Caco-2 (cell line): ENCODE measurements at regions not wholly inside any gene's neighbourhood (a gene's known extent, or its start where the extent isn't known, plus 50 kb on each side); places are given as distances from the start of the nearest gene placed in this dataset.

Experiments
- BruUV-seq: library from RNA; stranded (reverse); fragments of 400-500 nt; replicated peaks from 2 replicates; lab custom pipeline; 2021; lab: Mats Ljungman, UMichigan
- CTCF ChIA-PET: fragments of 300-600 bp; sonication (Branson Sonifier 250); formaldehyde crosslinking; loops from one replicate; lab custom pipeline; 2022; ENCODE audit warnings: antibody characterized with exemption; lab: Charles Lee
- POLR2A ChIA-PET: fragments of 300-600 bp; sonication (Branson Sonifier 250); formaldehyde crosslinking; loops from one replicate; lab custom pipeline; 2022; ENCODE audit warnings: antibody characterized with exemption; lab: Charles Lee
- DNase-seq, 2 experiments: peaks; one replicate each; pipeline versions ENCODE4 v3.0.0 to v3.0.0-alpha.2; 2020 to 2022
- H3K27me3 ChIP-seq: replicated peaks from 2 replicates; pipeline ENCODE4 v1.6.0; 2011; ENCODE audit warnings: low read length; ENCODE audit not compliant: control insufficient read depth, insufficient read depth
- H3K36me3 ChIP-seq: 2 replicates; pipeline ENCODE4 v1.5.1; 2011; ENCODE audit warnings: low read length; ENCODE audit not compliant: control insufficient read depth, insufficient read depth
- H3K4me1 ChIP-seq: fragments of 250-450 bp; sonication (Bioruptor Pico); 2 replicates; pipeline ENCODE4 v1.5.1; 2020; ENCODE audit warnings: mild to moderate bottlenecking
- H3K4me3 ChIP-seq: 2 replicates; pipeline ENCODE4 v1.5.1; 2011; ENCODE audit warnings: low read depth, mild to moderate bottlenecking, control low read depth, low read length
- H3K9me3 ChIP-seq: fragments of 250-450 bp; sonication (Bioruptor Pico); 2 replicates; pipeline ENCODE4 v1.5.1; 2020; ENCODE audit warnings: mild to moderate bottlenecking, moderate library complexity
- H3K27ac Mint-ChIP-seq: one replicate; pipeline ENCODE4 v1.8.0; 2022; ENCODE audit warnings: mixed read lengths; ENCODE audit not compliant: unreplicated experiment
- H3K27me3 Mint-ChIP-seq: one replicate; pipeline ENCODE4 v1.8.0; 2022; ENCODE audit warnings: mixed read lengths; ENCODE audit not compliant: insufficient read depth, unreplicated experiment
- H3K36me3 Mint-ChIP-seq: one replicate; pipeline ENCODE4 v1.8.0; 2022; ENCODE audit warnings: mild to moderate bottlenecking, mixed read lengths; ENCODE audit not compliant: insufficient read depth, unreplicated experiment
- H3K4me1 Mint-ChIP-seq: one replicate; pipeline ENCODE4 v1.8.0; 2022; ENCODE audit warnings: low read depth, mixed read lengths; ENCODE audit not compliant: unreplicated experiment
- H3K4me3 Mint-ChIP-seq: one replicate; pipeline ENCODE4 v1.8.0; 2022; ENCODE audit warnings: mild to moderate bottlenecking, moderate library complexity, mixed read lengths; ENCODE audit not compliant: unreplicated experiment
- H3K9me3 Mint-ChIP-seq: one replicate; pipeline ENCODE4 v1.8.0; 2022; ENCODE audit warnings: mixed read lengths; ENCODE audit not compliant: unreplicated experiment
- intact Hi-C: fragments of 100-400 bp; cut with micrococcal nuclease; formaldehyde crosslinking; loops from one replicate; pipeline ENCODE4 v1.10.0; 2022; ENCODE audit not compliant: unreplicated experiment
- TF ChIP-seq, protein P1 (sequence below), 2 experiments: fragments of 200-600 bp in 1 of 2; IDR thresholded peaks; 1 replicate in 1 of 2; 2 replicates in 1 of 2; pipeline versions ENCODE4 v1.5.1 to v1.8.0; 2011 to 2022; ENCODE audit warnings: antibody characterized with exemption in 1 of 2, control low read depth in 1 of 2, inconsistent platforms in 1 of 2, low read depth in 1 of 2, low read length in 1 of 2, mild to moderate bottlenecking in 1 of 2, moderate library complexity in 1 of 2; ENCODE audit not compliant: insufficient read depth in 1 of 2, severe bottlenecking in 1 of 2, unreplicated experiment in 1 of 2

DNA sequence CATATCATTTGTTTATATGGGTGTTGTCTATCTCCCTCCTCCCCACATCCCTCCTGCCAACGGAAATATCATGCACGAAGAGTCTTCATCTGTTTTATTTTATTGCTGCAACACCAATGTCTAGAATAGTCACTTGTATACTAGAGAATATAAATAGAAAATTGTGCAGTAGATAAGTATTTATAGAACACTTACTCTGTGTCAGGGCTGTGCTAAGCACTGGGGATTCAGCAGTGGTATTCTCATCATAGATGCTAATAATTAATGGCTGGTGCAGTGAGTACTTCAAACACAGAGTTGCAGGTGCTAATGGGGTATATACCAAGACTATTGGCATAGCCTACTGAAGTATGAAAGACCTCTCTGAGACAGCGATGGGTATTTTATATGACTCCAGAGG, 353.5 kb upstream of the CDH6 start:
- Histone ChIP-seq H3K36me3 (no peaks in the 10 kb centered on the region), H3K4me3 (no peak overlapping the region), H3K4me1 (no peaks in the 10 kb centered on the region), H3K9me3 (no peaks in the 10 kb centered on the region), H3K27me3 (no peaks in the 10 kb centered on the region)
- H3K27me3 Mint-ChIP-seq, result no peaks in the 10 kb centered on the region
- no TSS peak for BruUV-seq
- H3K9me3 Mint-ChIP-seq, result peaks cover 15% of the 10 kb centered on the region
- ChIA-PET CTCF (no interaction called here), POLR2A (interaction anchor here (0.8 kb wide), 1 partner anchor 13 kb away, joined by 3 read pairs; no protein-coding TSS in a partner anchor)
- no peak overlapping the region for H3K4me3 Mint-ChIP-seq
- no peak overlapping the region for H3K27ac Mint-ChIP-seq
- H3K4me1 Mint-ChIP-seq, result no peaks in the 10 kb centered on the region
- TF ChIP-seq, protein P1, sequence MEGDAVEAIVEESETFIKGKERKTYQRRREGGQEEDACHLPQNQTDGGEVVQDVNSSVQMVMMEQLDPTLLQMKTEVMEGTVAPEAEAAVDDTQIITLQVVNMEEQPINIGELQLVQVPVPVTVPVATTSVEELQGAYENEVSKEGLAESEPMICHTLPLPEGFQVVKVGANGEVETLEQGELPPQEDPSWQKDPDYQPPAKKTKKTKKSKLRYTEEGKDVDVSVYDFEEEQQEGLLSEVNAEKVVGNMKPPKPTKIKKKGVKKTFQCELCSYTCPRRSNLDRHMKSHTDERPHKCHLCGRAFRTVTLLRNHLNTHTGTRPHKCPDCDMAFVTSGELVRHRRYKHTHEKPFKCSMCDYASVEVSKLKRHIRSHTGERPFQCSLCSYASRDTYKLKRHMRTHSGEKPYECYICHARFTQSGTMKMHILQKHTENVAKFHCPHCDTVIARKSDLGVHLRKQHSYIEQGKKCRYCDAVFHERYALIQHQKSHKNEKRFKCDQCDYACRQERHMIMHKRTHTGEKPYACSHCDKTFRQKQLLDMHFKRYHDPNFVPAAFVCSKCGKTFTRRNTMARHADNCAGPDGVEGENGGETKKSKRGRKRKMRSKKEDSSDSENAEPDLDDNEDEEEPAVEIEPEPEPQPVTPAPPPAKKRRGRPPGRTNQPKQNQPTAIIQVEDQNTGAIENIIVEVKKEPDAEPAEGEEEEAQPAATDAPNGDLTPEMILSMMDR (IDR thresholded peaks at IDR 0.05; ENCODE audit: insufficient read depth in 1 of 2, low read depth in 1 of 2, low read length in 1 of 2, severe bottlenecking in 1 of 2, unreplicated experiment in 1 of 2), result no peak
- DNase-seq, result no peak
- no peaks in the 10 kb centered on the region for H3K36me3 Mint-ChIP-seq
- intact Hi-C loops, result no loop called here

DNA sequence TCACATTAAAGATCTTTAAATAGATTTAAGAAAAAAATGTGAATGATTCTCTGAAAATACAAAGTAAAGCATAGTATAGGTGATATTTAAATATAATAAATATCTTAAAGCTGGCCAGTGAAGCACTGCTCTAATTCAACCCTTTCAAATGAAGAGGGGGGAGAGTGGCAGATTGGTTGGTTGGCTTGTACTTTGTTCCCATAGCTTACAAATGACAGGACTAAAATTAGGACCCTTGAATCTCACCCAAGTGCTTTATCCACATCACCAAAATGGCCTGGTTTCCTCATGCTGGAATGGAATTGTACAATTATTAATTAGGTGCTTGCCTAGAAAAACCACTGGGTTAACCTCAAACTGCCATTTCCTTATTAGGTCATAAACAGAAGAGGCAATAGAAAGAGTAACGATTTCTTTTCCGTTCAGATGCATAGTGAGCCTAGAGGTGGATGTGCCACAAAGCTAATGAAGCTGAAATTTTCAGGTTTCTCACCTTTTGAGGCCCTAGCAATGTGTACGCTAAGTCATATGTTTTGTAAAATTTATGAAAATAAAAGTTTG, 354.5 kb upstream of the CDH6 start:
- Mint-ChIP-seq H3K4me3 (no peak overlapping the region), H3K27ac (no peak overlapping the region), H3K27me3 (no peaks in the 10 kb centered on the region), H3K4me1 (no peaks in the 10 kb centered on the region), H3K9me3 (peaks cover 15% of the 10 kb centered on the region), H3K36me3 (no peaks in the 10 kb centered on the region)
- TF ChIP-seq, protein P1 (IDR thresholded peaks at IDR 0.05; ENCODE audit: insufficient read depth in 1 of 2, low read depth in 1 of 2, low read length in 1 of 2, severe bottlenecking in 1 of 2, unreplicated experiment in 1 of 2), result no peak
- intact Hi-C loops, result no loop called here
- Histone ChIP-seq H3K4me3 (no peak overlapping the region), H3K4me1 (no peaks in the 10 kb centered on the region), H3K36me3 (no peaks in the 10 kb centered on the region), H3K9me3 (no peaks in the 10 kb centered on the region), H3K27me3 (no peaks in the 10 kb centered on the region)
- ChIA-PET POLR2A (interaction anchor here (0.8 kb wide), 1 partner anchor 12 kb away, joined by 3 read pairs; no protein-coding TSS in a partner anchor), CTCF (no interaction called here)
- BruUV-seq, result no TSS peak
- DNase-seq, result no peak

DNA sequence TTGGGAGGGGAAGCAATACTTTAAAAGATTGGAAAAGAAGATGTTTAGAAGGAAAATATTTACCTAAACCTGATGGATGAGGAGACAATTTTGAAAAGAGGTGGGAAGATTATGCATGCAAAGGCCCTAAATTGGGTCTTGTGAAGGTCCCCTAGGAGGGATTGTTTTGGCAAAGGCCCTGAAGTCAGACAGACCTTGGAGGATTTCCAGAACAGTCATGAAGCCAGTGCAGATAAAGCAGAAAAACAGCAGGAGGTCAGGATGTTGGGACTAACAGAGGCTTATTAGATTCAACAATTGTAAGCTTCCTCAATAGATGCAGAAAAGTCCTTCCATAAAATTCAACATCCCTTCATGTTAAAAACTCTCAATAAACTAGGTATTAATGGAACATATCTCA, 361.0 kb upstream of the CDH6 start:
- TF ChIP-seq, protein P1 (IDR thresholded peaks at IDR 0.05; ENCODE audit: insufficient read depth in 1 of 2, low read depth in 1 of 2, low read length in 1 of 2, severe bottlenecking in 1 of 2, unreplicated experiment in 1 of 2), result no peak
- Histone ChIP-seq H3K9me3 (no peaks in the 10 kb centered on the region), H3K4me1 (no peaks in the 10 kb centered on the region), H3K36me3 (no peaks in the 10 kb centered on the region), H3K4me3 (no peak overlapping the region), H3K27me3 (no peaks in the 10 kb centered on the region)
- DNase-seq, result no peak
- Mint-ChIP-seq H3K4me3 (no peak overlapping the region), H3K4me1 (no peaks in the 10 kb centered on the region), H3K36me3 (no peaks in the 10 kb centered on the region), H3K27ac (no peak overlapping the region), H3K9me3 (peaks cover 11% of the 10 kb centered on the region), H3K27me3 (peaks cover 6% of the 10 kb centered on the region)
- BruUV-seq, result no TSS peak
- CTCF ChIA-PET, result no interaction called here
- intact Hi-C loops, result no loop called here
- POLR2A ChIA-PET, result no interaction called here
